Prostate gland (tissue), 2 donors: ENCODE measurements at regions not wholly inside any gene's neighbourhood (a gene's known extent, or its start where the extent isn't known, plus 50 kb on each side); places are given as distances from the start of the nearest gene placed in this dataset.
"Not testable (repeated sequence)": the region's sequence is repeated elsewhere in the genome, so short reads cannot be mapped to it uniquely, and the experiment has no call there.

Experiments used
- DNase-seq: peaks from one replicate; pipeline ENCODE4 v3.0.0-alpha.2; 2019; ENCODE audit warnings: low spot score
- H3K27ac ChIP-seq, 2 donors: fragments of 200-600 bp; sonication (generic); 2 replicates each; pipeline ENCODE4 v1.5.1; 2017 to 2019
- H3K27me3 ChIP-seq: fragments of 200-600 bp; sonication (generic); replicated peaks from 2 replicates; pipeline ENCODE4 v1.5.1; 2019; ENCODE audit not compliant: insufficient read depth
- H3K36me3 ChIP-seq, 2 donors: fragments of 200-600 bp; sonication (generic); 1 replicate in 1 of 2; 2 replicates in 1 of 2; pipeline versions ENCODE4 v1.5.1 to v1.8.1; 2017 to 2019
- H3K4me1 ChIP-seq: fragments of 200-600 bp; sonication (generic); replicated peaks from 2 replicates; pipeline ENCODE4 v1.5.1; 2019
- H3K4me3 ChIP-seq, 2 donors: fragments of 200-600 bp; sonication (generic); 2 replicates each; pipeline ENCODE4 v1.5.1; 2017 to 2019
- H3K9me3 ChIP-seq: fragments of 200-600 bp; sonication (generic); 2 replicates; pipeline ENCODE4 v1.5.1; 2017
- CTCF ChIP-seq, 4 experiments: fragments of 200-600 bp in 2 of 4; fragments of 450-650 bp in 2 of 4; sonication (generic) in 2 of 4; IDR thresholded peaks; 1 replicate in 3 of 4; 2 replicates in 1 of 4; pipeline ENCODE4 v1.5.1; 2016 to 2019; ENCODE audit warnings: antibody characterized with exemption in 4 of 4, mild to moderate bottlenecking in 2 of 4, moderate library complexity in 2 of 4
- POLR2A ChIP-seq: fragments of 450-650 bp; IDR thresholded peaks from one replicate; pipeline ENCODE4 v1.6.1; 2016; ENCODE audit warnings: antibody characterized with exemption, mild to moderate bottlenecking
- POLR2AphosphoS5 ChIP-seq: sonication (generic); formaldehyde crosslinking; IDR thresholded peaks from one replicate; pipeline ENCODE4 v1.6.1; 2017; ENCODE audit warnings: antibody characterized with exemption
- WGBS: methylation state at CpG from one replicate; pipeline ENCODE4 v1.1.5; 2018; 5-methylcytosine and 5-hydroxymethylcytosine counted together
- intact Hi-C: fragments of 100-400 bp; cut with DNase I; formaldehyde crosslinking; loops from one replicate; pipeline ENCODE4 v1.14.2; 2022

- DNase-seq = no peak
- TF ChIP-seq POLR2A (no peak), CTCF (IDR thresholded peaks at IDR 0.05) (no peak), POLR2AphosphoS5 (no peak)
- intact Hi-C loops = no loop called here
- no peaks in the 10 kb centered on the region for H3K36me3 ChIP-seq
- no peaks in the 10 kb centered on the region for H3K27me3 ChIP-seq
- H3K4me1 ChIP-seq = no peaks in the 10 kb centered on the region
- no peak overlapping the region for H3K4me3 ChIP-seq
- 95% methylated on average over 18 of the region's 18 CpGs for WGBS
- H3K9me3 ChIP-seq = no peaks in the 10 kb centered on the region
- no peak overlapping the region for H3K27ac ChIP-seq
Observed at GRCh38 chr4:18695733-18696527, 674.4 kb upstream of the LCORL start.

GRCh38 chr4:18691431-18692200 is 670.1 kb upstream of the LCORL start:
- DNase-seq = no peak
- Histone ChIP-seq H3K4me1 (no peaks in the 10 kb centered on the region), H3K36me3 (no peaks in the 10 kb centered on the region), H3K27me3 (no peaks in the 10 kb centered on the region), H3K4me3 (no peak overlapping the region), H3K9me3 (no peaks in the 10 kb centered on the region), H3K27ac (no peak overlapping the region)
- 37% methylated on average over 9 of the region's 9 CpGs for WGBS
- intact Hi-C loops = no loop called here
- TF ChIP-seq POLR2AphosphoS5 (no peak), CTCF (IDR thresholded peaks at IDR 0.05) (no peak), POLR2A (no peak)

DNA sequence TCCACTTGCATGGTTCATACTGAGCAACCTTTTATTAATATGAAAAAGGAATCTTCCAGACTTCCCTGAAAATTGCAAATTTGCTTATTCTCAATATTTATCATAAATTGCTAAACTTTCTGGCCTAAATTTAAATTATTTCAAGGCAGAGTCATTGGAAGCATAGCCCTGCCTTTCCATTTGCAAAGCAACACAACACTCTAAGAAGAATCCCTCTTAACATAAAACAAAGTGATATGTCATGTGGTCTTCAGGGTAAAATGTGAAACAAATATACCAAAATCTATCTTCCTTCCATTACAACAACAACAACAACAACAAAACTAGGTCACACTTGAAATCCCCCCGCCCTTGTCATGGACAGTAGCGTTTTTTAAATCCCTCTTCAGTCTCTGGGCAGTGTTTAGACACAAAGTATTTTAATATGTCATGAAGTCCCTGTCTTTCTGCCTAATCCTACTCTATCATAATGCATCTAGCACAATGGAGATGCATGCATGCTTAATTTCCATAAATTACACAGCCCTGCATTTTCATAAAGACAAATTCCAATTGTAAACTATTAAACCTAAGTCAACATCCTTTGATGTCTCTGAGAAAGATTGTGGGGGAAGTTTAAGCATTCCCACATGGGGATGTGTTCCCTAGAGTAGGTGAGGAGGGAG is 668.9 kb upstream of the LCORL start:
- DNase-seq = no peak
- H3K4me1 ChIP-seq = no peaks in the 10 kb centered on the region
- 72% methylated on average over 2 of the region's 2 CpGs for WGBS
- no peaks in the 10 kb centered on the region for H3K36me3 ChIP-seq
- no peaks in the 10 kb centered on the region for H3K9me3 ChIP-seq
- no peak overlapping the region for H3K27ac ChIP-seq
- no peak overlapping the region for H3K4me3 ChIP-seq
- TF ChIP-seq POLR2A = no peak
- no peaks in the 10 kb centered on the region for H3K27me3 ChIP-seq
- intact Hi-C loops = no loop called here

DNA sequence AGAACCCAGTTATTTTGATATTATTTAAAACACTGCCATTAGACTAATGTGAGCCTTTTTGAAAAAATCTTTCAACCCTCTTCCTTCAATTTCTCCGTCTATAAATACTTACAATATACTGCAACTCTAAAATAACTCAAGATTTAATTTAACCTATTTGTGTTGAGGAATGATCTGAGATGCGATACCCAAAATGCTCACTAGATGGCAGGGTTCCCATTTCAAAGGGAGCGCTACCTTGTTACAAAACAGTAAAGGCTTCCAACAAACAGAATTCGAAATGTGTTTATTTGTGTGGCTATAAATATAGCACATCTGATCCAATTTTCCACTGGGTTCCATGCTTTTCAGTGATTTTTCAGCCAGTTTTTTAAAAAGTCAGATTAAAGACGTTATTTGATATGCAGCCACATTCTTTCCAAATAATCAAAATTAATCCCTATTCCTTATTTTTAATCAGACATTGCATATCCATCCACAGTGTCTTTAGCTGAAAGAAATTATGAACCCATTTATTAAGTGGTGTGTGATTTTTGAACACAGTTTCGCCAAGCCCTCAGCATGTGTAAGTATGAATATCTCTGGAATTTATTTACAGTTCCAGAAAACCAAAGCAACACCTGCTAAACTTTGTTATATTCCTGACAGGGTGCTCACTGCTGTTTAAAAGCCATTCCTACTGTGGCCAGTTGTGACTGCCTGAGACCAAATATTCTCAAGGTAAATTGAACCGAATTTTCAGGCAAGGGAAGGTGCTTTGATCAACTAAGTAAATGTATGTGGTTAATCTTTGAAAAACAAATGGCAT is 668.0 kb upstream of the LCORL start:
- Histone ChIP-seq H3K9me3 (no peaks in the 10 kb centered on the region), H3K36me3 (no peaks in the 10 kb centered on the region), H3K27ac (no peak overlapping the region), H3K4me3 (no peak overlapping the region), H3K4me1 (no peaks in the 10 kb centered on the region), H3K27me3 (no peaks in the 10 kb centered on the region)
- TF ChIP-seq POLR2AphosphoS5 (no peak), CTCF (IDR thresholded peaks at IDR 0.05) (peak; percentile 6 to 69 (median 66)), POLR2A (no peak)
- peak; percentile 44 for DNase-seq
- 11% methylated on average over 7 of the region's 7 CpGs for WGBS
- intact Hi-C loops = no loop called here

- H3K4me1 ChIP-seq, H3K27ac ChIP-seq, H3K36me3 ChIP-seq, intact Hi-C loops, H3K27me3 ChIP-seq, H3K4me3 ChIP-seq, H3K9me3 ChIP-seq, DNase-seq: not testable (repeated sequence)
- WGBS = 58% methylated on average over 9 of the region's 9 CpGs
Observed at GRCh38 chr4:18688351-18688750, 666.8 kb upstream of the LCORL start.
